CD4-positive, alpha-beta T cell treated with Interleukin-15 for 4 hours (primary cell): ENCODE measurements at regions not wholly inside any gene's neighbourhood (a gene's known extent, or its start where the extent isn't known, plus 50 kb on each side); places are given as distances from the start of the nearest gene placed in this dataset.
"Not testable (repeated sequence)": the region's sequence is repeated elsewhere in the genome, so short reads cannot be mapped to it uniquely, and the experiment has no call there.

Source experiments
- DNase-seq: peaks from one replicate; pipeline ENCODE4 v3.0.0-alpha.2; 2020; ENCODE audit warnings: low spot score

GRCh38 chr10:118914629-118915028 is 114.9 kb upstream of the NANOS1 start:
- no peak for DNase-seq

DNA sequence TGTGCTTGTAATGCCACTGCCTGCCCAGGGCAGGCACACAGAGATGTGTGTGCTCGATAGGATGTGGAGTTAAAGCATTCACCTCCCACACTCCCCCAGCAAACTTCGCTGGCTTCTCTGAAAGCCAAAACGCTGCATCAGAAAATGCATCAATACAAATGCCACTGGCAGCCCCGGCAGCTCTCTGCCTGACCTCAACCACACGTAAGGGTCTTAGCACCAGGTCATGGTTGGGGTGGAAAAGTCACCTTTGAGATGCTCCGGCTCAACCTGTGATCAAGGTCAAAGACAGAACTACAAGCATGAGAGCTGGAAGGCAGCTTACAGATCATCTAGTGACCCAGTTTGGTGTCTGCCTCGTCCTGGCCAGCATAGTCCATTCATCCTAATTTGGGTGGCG is 114.4 kb upstream of the NANOS1 start:
- no peak for DNase-seq

DNA sequence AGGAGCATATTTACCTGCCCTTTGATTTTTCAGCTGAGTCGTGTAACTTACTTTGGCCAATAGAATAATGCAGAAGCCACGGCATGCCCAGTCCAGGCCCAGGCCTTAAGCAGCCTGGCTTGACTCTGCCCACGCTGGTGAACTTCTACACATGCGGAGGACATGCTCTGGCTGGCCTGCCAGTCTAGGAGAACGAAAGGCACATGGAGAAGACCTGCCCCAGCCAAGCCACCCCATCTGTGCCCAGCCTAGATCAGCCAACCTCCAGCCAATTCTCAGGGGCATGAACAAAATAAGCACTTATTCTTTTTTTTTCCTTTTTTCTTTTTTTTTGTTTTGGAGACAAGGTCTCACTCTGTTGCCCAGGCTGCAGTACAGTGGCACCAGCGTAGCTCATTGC is 112.7 kb upstream of the NANOS1 start:
- no peak for DNase-seq

- DNase-seq = no peak
These were observed 111.8 kb upstream of the NANOS1 start for GRCh38 chr10:118917701-118918100.

DNA sequence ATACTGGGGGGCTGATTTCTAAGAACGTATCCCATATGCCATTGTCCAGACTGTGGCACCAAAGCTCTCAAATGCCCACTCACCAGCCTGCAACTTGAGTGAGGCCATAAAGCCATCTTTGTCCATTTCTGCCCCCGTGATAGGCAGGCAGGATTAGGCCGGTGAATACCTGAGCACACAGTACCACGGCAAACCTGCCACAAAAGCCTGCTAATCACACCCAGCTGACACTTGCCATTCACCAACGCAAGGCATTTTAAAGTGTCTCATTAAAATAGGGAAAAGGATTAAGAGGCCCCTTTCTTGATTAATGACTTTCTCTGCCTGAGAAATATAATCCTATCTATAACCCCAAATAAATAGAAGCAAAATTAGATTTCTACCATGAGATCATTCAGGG is 111.4 kb upstream of the NANOS1 start:
- DNase-seq = no peak

- no peak for DNase-seq
These were observed 110.9 kb upstream of the NANOS1 start for GRCh38 chr10:118918587-118918986.

- no peak for DNase-seq
These were observed 109.3 kb upstream of the NANOS1 start for GRCh38 chr10:118920206-118920605.

GRCh38 chr10:118922226-118922625 is 107.3 kb upstream of the NANOS1 start:
- no peak for DNase-seq

DNA sequence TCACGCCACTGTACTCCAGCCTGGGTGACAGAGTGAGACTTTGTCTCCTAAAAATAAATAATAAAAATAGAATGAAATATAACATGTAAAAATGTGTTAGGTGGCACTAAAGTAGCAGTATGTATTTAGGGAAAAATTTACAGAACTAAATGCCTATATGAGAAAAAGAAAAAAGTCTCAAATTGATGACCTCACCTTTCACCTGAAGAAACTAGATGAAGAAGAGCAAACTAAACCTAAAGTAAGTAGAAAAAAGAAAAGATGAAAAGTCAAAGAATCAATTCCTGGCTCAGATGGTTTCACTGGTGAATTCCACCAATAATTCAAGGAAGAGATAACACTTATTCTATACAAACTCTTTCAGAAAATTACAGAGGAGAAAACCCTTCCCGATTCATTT is 106.5 kb upstream of the NANOS1 start:
- no peak for DNase-seq

DNA sequence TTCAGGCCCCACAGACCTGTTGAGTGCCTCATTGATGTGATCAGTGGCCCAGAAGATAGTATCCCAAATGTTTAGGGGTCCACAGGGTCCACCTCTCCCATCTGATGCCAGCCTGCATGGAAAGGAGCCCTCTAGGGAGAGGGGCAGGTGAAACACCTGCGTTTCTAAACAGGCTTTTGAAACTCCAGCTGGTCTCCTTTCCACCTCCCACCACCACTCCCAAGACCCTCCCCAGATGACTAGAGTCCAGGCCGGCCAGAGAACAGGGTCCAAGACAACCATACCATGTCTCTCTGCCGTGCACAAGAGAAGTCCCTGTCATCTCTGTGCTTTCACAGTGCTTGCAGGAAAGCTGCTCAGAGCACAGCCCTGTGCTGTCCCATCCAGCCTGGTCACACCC is 105.0 kb upstream of the NANOS1 start:
- no peak for DNase-seq

DNA sequence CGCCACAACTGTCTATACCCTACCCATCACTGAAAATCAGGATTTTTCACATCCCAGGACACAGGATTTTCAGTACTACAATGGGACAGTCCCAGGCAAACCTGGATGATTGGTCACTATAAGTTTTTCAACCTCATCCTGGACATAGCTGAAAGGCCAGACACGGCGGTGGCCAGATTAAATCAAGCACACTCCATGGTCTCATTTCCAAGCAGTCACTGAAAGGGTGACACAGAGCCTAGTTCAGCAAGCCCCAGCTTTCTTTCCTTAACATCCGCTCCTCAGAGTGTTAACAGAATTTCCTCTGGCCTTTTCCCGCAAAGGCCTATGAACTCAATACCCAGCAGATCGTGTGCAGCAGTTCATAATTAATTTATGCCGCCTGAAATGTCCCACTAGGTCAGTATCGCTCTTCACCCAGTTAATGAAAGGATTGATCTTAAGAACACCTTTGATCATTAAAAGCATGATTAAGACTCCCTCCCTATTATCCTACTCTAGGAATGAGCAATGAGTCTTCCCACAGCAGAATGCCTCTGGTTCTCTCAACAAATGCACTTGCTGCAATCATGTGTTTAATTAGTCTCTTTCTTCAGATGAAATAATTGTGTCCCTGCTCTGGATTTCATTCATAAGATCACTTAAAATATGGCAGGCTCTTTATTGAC is 104.0 kb upstream of the NANOS1 start:
- DNase-seq = no peak

- no peak for DNase-seq
These were observed 103.5 kb upstream of the NANOS1 start for GRCh38 chr10:118926072-118926417.

- no peak for DNase-seq
These were observed 103.1 kb upstream of the NANOS1 start for GRCh38 chr10:118926441-118926840.

- DNase-seq = no peak
These were observed 102.6 kb upstream of the NANOS1 start for GRCh38 chr10:118926903-118927302.

GRCh38 chr10:118927321-118927720 is 102.2 kb upstream of the NANOS1 start:
- no peak for DNase-seq

DNA sequence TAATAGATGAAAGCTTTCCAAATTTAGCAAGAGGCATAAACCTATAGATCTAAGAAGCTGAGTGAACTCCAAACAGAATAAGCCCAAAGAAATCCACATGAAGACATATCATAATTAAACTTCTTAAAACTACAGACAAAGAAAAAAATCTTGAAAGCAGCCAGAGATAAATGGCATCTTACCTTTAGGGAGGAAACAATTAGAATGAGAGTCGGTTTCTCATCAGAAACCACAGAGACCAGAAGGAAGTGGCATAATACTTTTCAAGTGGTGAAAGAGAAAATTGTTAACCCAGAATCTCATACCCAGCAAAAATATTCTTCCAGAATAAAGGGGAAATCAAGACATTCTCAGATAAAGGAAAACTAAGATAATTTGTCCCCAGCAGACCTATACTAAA is 98.9 kb upstream of the NANOS1 start:
- DNase-seq = no peak

DNA sequence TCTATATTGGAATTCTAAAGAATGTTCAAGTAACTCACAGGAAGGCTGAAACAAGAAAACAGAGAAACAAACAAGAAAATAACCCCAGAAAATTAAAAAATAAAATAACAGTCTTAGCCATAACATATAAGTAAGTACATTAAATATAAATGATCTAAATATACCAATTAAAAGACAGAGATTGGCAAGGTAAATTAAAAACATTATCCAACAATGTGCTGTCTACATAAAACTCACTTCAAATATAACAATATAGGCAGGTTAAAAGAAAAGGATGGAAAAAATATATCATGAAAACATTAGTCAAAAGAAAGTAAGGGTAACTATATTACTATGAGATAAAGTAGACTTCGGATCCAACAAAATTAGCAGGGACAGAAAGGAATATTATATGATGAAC is 98.1 kb upstream of the NANOS1 start:
- no peak for DNase-seq

GRCh38 chr10:118932154-118932553 is 97.4 kb upstream of the NANOS1 start:
- not testable (repeated sequence) for DNase-seq

GRCh38 chr10:118937226-118937625 is 92.3 kb upstream of the NANOS1 start:
- no peak for DNase-seq

GRCh38 chr10:118939211-118940007 is 90.1 kb upstream of the NANOS1 start:
- no peak for DNase-seq

DNA sequence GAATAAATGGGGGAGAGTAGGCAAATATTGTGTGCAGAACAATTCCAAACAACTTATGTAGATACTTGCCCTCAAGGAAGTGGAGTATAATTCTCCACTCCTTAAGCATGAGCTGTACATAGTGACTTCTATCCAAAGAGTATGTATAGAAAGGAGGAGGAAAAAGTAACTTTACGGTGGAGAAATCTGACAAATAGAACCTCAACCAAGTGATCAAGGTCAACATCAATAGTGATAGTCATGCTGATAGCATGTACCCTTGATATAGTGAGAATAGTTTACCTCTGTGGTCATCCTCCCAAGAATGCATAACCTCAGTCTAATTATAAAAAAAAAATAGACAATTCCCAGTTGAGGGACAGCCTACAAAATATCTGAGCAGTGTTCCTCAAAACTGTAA is 89.1 kb upstream of the NANOS1 start:
- no peak for DNase-seq

DNA sequence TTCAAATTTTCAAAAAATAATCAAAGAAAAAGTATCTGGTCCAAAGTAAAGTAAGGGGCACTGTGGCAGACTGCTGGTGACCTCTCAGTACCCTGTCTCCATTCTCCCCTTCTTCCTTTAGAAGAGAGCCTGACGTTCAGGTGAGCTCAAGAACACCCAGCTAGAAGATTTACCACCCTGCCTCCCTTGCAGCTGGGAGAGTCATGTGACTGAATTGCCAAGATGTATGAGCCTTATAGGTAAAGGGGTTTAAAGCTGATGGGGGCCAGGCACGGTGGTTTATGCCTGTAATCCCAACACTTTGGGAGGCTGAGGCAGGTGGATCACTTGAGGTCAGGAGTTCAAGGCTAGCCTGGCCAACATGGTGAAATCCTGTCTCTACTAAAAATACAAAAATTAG is 86.3 kb upstream of the NANOS1 start:
- DNase-seq = no peak

DNA sequence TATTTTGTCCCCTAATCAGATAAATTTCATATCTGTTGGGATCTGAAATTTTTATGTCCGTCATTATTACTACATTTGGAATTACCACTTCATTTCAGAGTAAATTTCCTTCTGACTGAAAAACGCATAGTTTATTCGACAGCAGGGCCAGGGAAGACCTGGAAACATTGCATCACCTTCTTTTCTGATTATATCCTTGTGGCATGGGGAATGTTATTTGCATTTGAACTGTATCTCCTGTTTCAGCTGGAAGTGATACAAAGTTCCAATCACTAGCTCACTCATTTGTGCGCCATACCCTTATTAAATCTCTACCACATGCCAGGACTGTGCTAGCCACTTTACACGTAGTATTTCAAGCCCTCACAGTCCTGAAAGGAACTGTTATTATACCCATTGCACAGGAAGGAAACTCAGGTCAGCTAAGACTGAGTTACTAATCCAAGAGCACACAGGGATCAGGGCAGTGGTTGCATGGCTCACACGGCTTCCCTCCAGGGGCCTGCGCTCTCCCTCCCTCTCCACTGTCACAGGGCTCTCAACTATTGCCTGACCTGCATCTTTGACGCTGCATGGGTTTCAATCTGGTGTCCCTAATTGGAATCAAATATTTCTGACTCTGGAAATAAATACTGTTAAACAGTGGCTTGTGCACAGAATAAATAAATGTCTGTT is 84.4 kb upstream of the NANOS1 start:
- no peak for DNase-seq
